ENCODE measurements at regions not wholly inside any gene's neighbourhood (a gene's known extent, or its start where the extent isn't known, plus 50 kb on each side); places are given as distances from the start of the nearest gene placed in this dataset.

DNA sequence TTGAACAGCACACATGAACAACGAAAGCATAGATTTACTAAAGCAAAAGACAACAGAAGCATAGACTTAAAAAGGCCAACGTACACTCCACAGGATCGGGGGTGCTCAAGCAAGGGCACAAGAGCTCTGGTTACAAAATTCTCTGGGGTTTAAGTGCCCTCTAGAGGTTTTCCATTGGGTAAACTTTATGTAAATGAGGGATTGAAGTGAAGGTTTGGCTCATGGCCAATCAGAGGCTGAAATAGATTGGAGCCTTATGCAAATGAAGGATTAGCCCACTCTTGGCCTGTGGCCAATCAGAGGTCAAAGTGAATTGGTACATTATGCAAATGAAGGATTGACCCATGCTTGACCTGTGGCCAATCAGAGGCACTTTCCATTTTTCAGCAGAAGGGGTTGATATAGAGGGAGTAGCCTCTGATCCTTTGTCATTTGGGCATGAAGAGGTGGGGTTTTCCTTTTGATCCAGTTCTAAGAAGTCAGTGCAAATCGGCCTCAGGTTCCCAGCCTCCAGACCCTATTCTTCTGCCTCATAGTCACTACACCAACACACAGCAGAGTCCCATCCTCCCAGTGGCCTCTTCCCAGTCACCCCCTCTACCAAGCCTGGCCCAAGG lies 244.9 kb downstream of the THBS2 start:
- no peak overlapping the region for H3K27ac ChIP-seq (ENCODE audit: low read length)
- no peaks in the 10 kb centered on the region for H3K27me3 ChIP-seq (ENCODE audit: insufficient read depth, low read length, poor library complexity)
- ATAC-seq (ENCODE audit: insufficient read depth, low read depth) (no peak), DNase-seq (no peak)
- no peaks in the 10 kb centered on the region for H3K4me1 ChIP-seq (ENCODE audit: insufficient read depth, low read length)
- no peak overlapping the region for H3K9ac ChIP-seq (ENCODE audit: low read depth, low read length)
- no peak for TF ChIP-seq EZH2 (IDR thresholded peaks at IDR 0.05; ENCODE audit: borderline replicate concordance, low read depth, low read length, severe bottlenecking)
- TF ChIP-seq, protein P1, sequence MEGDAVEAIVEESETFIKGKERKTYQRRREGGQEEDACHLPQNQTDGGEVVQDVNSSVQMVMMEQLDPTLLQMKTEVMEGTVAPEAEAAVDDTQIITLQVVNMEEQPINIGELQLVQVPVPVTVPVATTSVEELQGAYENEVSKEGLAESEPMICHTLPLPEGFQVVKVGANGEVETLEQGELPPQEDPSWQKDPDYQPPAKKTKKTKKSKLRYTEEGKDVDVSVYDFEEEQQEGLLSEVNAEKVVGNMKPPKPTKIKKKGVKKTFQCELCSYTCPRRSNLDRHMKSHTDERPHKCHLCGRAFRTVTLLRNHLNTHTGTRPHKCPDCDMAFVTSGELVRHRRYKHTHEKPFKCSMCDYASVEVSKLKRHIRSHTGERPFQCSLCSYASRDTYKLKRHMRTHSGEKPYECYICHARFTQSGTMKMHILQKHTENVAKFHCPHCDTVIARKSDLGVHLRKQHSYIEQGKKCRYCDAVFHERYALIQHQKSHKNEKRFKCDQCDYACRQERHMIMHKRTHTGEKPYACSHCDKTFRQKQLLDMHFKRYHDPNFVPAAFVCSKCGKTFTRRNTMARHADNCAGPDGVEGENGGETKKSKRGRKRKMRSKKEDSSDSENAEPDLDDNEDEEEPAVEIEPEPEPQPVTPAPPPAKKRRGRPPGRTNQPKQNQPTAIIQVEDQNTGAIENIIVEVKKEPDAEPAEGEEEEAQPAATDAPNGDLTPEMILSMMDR (IDR thresholded peaks at IDR 0.05; ENCODE audit: borderline replicate concordance, extremely low read depth, low read length, poor library complexity, severe bottlenecking), result no peak
- H4K20me1 ChIP-seq (ENCODE audit: insufficient read depth, low read length), result no peaks in the 10 kb centered on the region
- H3K79me2 ChIP-seq (ENCODE audit: insufficient read depth, low read length), result no peaks in the 10 kb centered on the region
- peaks cover 5% of the 10 kb centered on the region for H3K9me3 ChIP-seq (ENCODE audit: insufficient read depth, low read length, severe bottlenecking)
- H2AFZ ChIP-seq (ENCODE audit: low read depth, low read length), result no peak overlapping the region
- H3K4me3 ChIP-seq (ENCODE audit: low read depth in 1 of 2, low read length in 2 of 2), result no peak overlapping the region
- no peaks in the 10 kb centered on the region for H3K36me3 ChIP-seq (ENCODE audit: insufficient read depth, low read length)
- H3K4me2 ChIP-seq (ENCODE audit: insufficient read depth, low read length), result no peak overlapping the region

GRCh38 chr6:169005166-169005565 lies 248.5 kb downstream of the THBS2 start:
- no peaks in the 10 kb centered on the region for H3K36me3 ChIP-seq (ENCODE audit: insufficient read depth, low read length)
- no peak overlapping the region for H2AFZ ChIP-seq (ENCODE audit: low read depth, low read length)
- no peaks in the 10 kb centered on the region for H4K20me1 ChIP-seq (ENCODE audit: insufficient read depth, low read length)
- no peak overlapping the region for H3K4me3 ChIP-seq (ENCODE audit: low read depth in 1 of 2, low read length in 2 of 2)
- H3K4me1 ChIP-seq (ENCODE audit: insufficient read depth, low read length), result no peaks in the 10 kb centered on the region
- H3K4me2 ChIP-seq (ENCODE audit: insufficient read depth, low read length), result no peak overlapping the region
- no peak overlapping the region for H3K27ac ChIP-seq (ENCODE audit: low read length)
- no peak for DNase-seq
- no peak for TF ChIP-seq EZH2 (IDR thresholded peaks at IDR 0.05; ENCODE audit: borderline replicate concordance, low read depth, low read length, severe bottlenecking)
- TF ChIP-seq, protein P1 (IDR thresholded peaks at IDR 0.05; ENCODE audit: borderline replicate concordance, extremely low read depth, low read length, poor library complexity, severe bottlenecking), result no peak
- peaks cover 9% of the 10 kb centered on the region for H3K9me3 ChIP-seq (ENCODE audit: insufficient read depth, low read length, severe bottlenecking)
- no peaks in the 10 kb centered on the region for H3K79me2 ChIP-seq (ENCODE audit: insufficient read depth, low read length)
- ATAC-seq (ENCODE audit: insufficient read depth, low read depth), result no peak
- H3K27me3 ChIP-seq (ENCODE audit: insufficient read depth, low read length, poor library complexity), result no peaks in the 10 kb centered on the region
- no peak overlapping the region for H3K9ac ChIP-seq (ENCODE audit: low read depth, low read length)

GRCh38 chr6:169000022-169000421 lies 253.6 kb downstream of the THBS2 start:
- H3K27ac ChIP-seq (ENCODE audit: low read length), result no peak overlapping the region
- H3K9me3 ChIP-seq (ENCODE audit: insufficient read depth, low read length, severe bottlenecking), result peaks cover 9% of the 10 kb centered on the region
- no peak overlapping the region for H3K9ac ChIP-seq (ENCODE audit: low read depth, low read length)
- no peak overlapping the region for H2AFZ ChIP-seq (ENCODE audit: low read depth, low read length)
- no peaks in the 10 kb centered on the region for H3K27me3 ChIP-seq (ENCODE audit: insufficient read depth, low read length, poor library complexity)
- H3K79me2 ChIP-seq (ENCODE audit: insufficient read depth, low read length), result no peaks in the 10 kb centered on the region
- H3K4me1 ChIP-seq (ENCODE audit: insufficient read depth, low read length), result no peaks in the 10 kb centered on the region
- DNase-seq (no peak), ATAC-seq (ENCODE audit: insufficient read depth, low read depth) (no peak)
- H4K20me1 ChIP-seq (ENCODE audit: insufficient read depth, low read length), result no peaks in the 10 kb centered on the region
- no peak overlapping the region for H3K4me3 ChIP-seq (ENCODE audit: low read depth in 1 of 2, low read length in 2 of 2)
- no peaks in the 10 kb centered on the region for H3K36me3 ChIP-seq (ENCODE audit: insufficient read depth, low read length)
- TF ChIP-seq, protein P1 (IDR thresholded peaks at IDR 0.05; ENCODE audit: borderline replicate concordance, extremely low read depth, low read length, poor library complexity, severe bottlenecking), result no peak
- TF ChIP-seq EZH2 (IDR thresholded peaks at IDR 0.05; ENCODE audit: borderline replicate concordance, low read depth, low read length, severe bottlenecking), result no peak
- no peak overlapping the region for H3K4me2 ChIP-seq (ENCODE audit: insufficient read depth, low read length)
